Mesenchymal stem cell (in vitro differentiated cells and primary cell): ENCODE measurements at regions not wholly inside any gene's neighbourhood (a gene's known extent, or its start where the extent isn't known, plus 50 kb on each side); places are given as distances from the start of the nearest gene placed in this dataset.

ENCODE experiments used
- DNase-seq: peaks from one replicate; pipeline ENCODE4 v3.0.0-alpha.2; 2013
- H2AFZ ChIP-seq: one replicate; pipeline ENCODE4 v1.6.1; 2013; ENCODE audit warnings: low read depth, mild to moderate bottlenecking, control low read depth, inconsistent platforms, low read length, moderate library complexity
- H2AK5ac ChIP-seq: 2 replicates; pipeline ENCODE4 v1.6.1; 2013; ENCODE audit warnings: low read length, moderate library complexity, mild to moderate bottlenecking, inconsistent platforms; ENCODE audit not compliant: severe bottlenecking
- H2BK120ac ChIP-seq: one replicate; pipeline ENCODE4 v1.6.1; 2013; ENCODE audit warnings: low read depth, mild to moderate bottlenecking, inconsistent platforms, low read length, moderate library complexity
- H2BK12ac ChIP-seq, 2 experiments: one replicate each; pipeline ENCODE4 v1.6.1; 2013; ENCODE audit warnings: inconsistent platforms in 2 of 2, low read length in 2 of 2, mild to moderate bottlenecking in 2 of 2, moderate library complexity in 2 of 2, control low read depth in 1 of 2
- H2BK15ac ChIP-seq: one replicate; pipeline ENCODE4 v1.6.1; 2013; ENCODE audit warnings: mild to moderate bottlenecking, low read depth, inconsistent platforms; ENCODE audit not compliant: poor library complexity, severe bottlenecking
- H2BK5ac ChIP-seq: 2 replicates; pipeline ENCODE4 v1.6.1; 2013; ENCODE audit warnings: low read depth, mild to moderate bottlenecking, low read length, control low read depth, inconsistent platforms; ENCODE audit not compliant: poor library complexity, severe bottlenecking
- H3K14ac ChIP-seq, 2 experiments: one replicate each; pipeline ENCODE4 v1.6.1; 2013; ENCODE audit warnings: inconsistent platforms in 2 of 2, low read length in 2 of 2, control low read depth in 1 of 2, mild to moderate bottlenecking in 1 of 2, moderate library complexity in 1 of 2
- H3K18ac ChIP-seq, 2 experiments: one replicate each; pipeline ENCODE4 v1.6.1; 2013; ENCODE audit warnings: inconsistent platforms in 2 of 2, low read length in 2 of 2, control low read depth in 1 of 2, low read depth in 1 of 2, mild to moderate bottlenecking in 1 of 2
- H3K23ac ChIP-seq, 2 experiments: one replicate each; pipeline ENCODE4 v1.6.1; 2013; ENCODE audit warnings: inconsistent platforms in 2 of 2, low read length in 2 of 2, mild to moderate bottlenecking in 2 of 2, moderate library complexity in 2 of 2, control low read depth in 1 of 2
- H3K27ac ChIP-seq: 2 replicates; pipeline ENCODE4 v1.5.1; 2013; ENCODE audit warnings: mild to moderate bottlenecking, moderate library complexity, low read length, control low read depth, inconsistent platforms; ENCODE audit not compliant: poor library complexity, severe bottlenecking
- H3K27me3 ChIP-seq, 2 experiments: 2 replicates each; pipeline versions ENCODE4 v1.6.1 to v1.7.0; 2013; ENCODE audit warnings: low read length in 2 of 2, mild to moderate bottlenecking in 2 of 2, moderate library complexity in 2 of 2, control low read depth in 1 of 2, inconsistent platforms in 1 of 2; ENCODE audit not compliant: control insufficient read depth in 1 of 2, insufficient read depth in 1 of 2
- H3K36me3 ChIP-seq, 2 experiments: 2 replicates each; pipeline versions ENCODE4 v1.6.1 to v1.7.0; 2013; ENCODE audit warnings: low read length in 2 of 2, control low read depth in 1 of 2, inconsistent platforms in 1 of 2, low read depth in 1 of 2, mild to moderate bottlenecking in 1 of 2; ENCODE audit not compliant: insufficient read depth in 2 of 2, control insufficient read depth in 1 of 2
- H3K4ac ChIP-seq, 2 experiments: one replicate each; pipeline ENCODE4 v1.6.1; 2013; ENCODE audit warnings: inconsistent platforms in 2 of 2, low read length in 2 of 2, mild to moderate bottlenecking in 2 of 2, moderate library complexity in 2 of 2, control low read depth in 1 of 2, low read depth in 1 of 2
- H3K4me1 ChIP-seq: 2 replicates; pipeline ENCODE4 v1.6.1; 2013; ENCODE audit warnings: low read depth, low read length, control low read depth; ENCODE audit not compliant: control insufficient read depth, insufficient read depth
- H3K4me2 ChIP-seq: 2 replicates; pipeline ENCODE4 v1.6.1; 2013; ENCODE audit warnings: low read length, mild to moderate bottlenecking, inconsistent platforms; ENCODE audit not compliant: poor library complexity, severe bottlenecking
- H3K4me3 ChIP-seq, 2 experiments: 2 replicates each; pipeline versions ENCODE4 v1.5.1 to v1.7.0; 2013; ENCODE audit warnings: low read length in 2 of 2, mild to moderate bottlenecking in 2 of 2, control low read depth in 1 of 2, low read depth in 1 of 2; ENCODE audit not compliant: insufficient read depth in 1 of 2
- H3K79me1 ChIP-seq: replicated peaks from 2 replicates; pipeline ENCODE4 v1.6.1; 2013; ENCODE audit warnings: mild to moderate bottlenecking, control low read depth, low read length, inconsistent platforms; ENCODE audit not compliant: poor library complexity, severe bottlenecking
- H3K9ac ChIP-seq: 2 replicates; pipeline ENCODE4 v1.7.0; 2013; ENCODE audit warnings: mild to moderate bottlenecking, low read length, moderate library complexity
- H3K9me3 ChIP-seq: 2 replicates; pipeline ENCODE4 v1.7.0; 2013; ENCODE audit warnings: mild to moderate bottlenecking, low read length; ENCODE audit not compliant: control insufficient read depth
- H4K8ac ChIP-seq: one replicate; pipeline ENCODE4 v1.6.1; 2013; ENCODE audit warnings: inconsistent platforms, mild to moderate bottlenecking, low read length, moderate library complexity
- H4K91ac ChIP-seq: one replicate; pipeline ENCODE4 v1.6.1; 2013; ENCODE audit warnings: mild to moderate bottlenecking, low read length, inconsistent platforms
- WGBS: methylation state at CpG from one replicate; pipeline ENCODE4 v1.1.7; 2013; ENCODE audit warnings: mixed read lengths; 5-methylcytosine and 5-hydroxymethylcytosine counted together

DNA sequence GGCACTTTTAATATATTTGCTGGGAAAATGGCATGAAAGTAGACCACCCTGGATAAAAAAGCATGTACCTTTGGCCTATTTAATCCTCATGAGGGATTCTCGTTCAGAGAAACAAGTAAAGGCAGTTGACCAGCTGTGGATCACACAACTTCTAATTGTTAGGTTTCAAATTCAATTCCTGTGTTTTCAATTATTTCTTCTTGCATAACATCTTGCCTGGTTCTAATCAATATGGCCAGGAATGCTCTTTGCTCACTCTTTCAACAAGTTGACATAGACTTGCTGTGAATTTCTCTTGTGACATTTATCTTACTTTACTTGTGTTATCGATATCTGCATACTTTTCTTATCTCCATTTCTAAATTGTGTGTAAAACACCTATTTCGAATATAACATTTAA is 211.8 kb downstream of the SLC7A11 start:
- WGBS, result 93% methylated on average over 3 of the region's 3 CpGs
- no peak overlapping the region for H2AFZ ChIP-seq

DNA sequence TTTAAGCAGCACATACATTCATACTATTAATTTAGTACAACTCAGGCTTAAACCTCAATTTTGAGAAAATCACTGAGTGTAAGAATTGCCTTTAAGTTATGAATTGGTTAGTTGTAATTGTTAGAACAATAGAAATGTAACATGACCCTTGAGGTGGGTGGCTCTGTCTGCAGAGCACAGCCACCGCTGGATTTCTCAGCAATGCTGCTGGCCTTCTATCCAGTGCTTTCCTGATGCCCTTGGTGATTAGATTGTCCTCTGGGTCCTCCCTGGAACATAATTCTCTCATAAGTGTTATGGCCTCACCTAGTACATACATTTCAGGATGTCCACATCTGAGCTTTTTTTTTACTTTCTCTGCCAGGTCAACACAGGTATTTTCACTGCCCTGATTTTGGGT is 213.2 kb downstream of the SLC7A11 start:
- Histone ChIP-seq H4K8ac (no peak overlapping the region), H2BK120ac (no peak overlapping the region), H3K14ac (no peak overlapping the region), H3K9ac (no peak overlapping the region), H2BK15ac (no peak overlapping the region), H3K27me3 (no peaks in the 10 kb centered on the region), H3K4me3 (no peak overlapping the region), H3K4ac (no peak overlapping the region), H3K79me1 (no peaks in the 10 kb centered on the region), H2BK5ac (no peak overlapping the region), H3K23ac (no peak overlapping the region), H4K91ac (no peak overlapping the region), H2AFZ (no peak overlapping the region), H2BK12ac (no peak overlapping the region), H3K4me2 (no peak overlapping the region), H2AK5ac (no peak overlapping the region), H3K36me3 (no peaks in the 10 kb centered on the region), H3K4me1 (no peaks in the 10 kb centered on the region), H3K9me3 (no peaks in the 10 kb centered on the region), H3K27ac (no peak overlapping the region), H3K18ac (no peak overlapping the region)
- WGBS, result 58% methylated on average over 1 of the region's 1 CpG
- DNase-seq, result no peak

More for the DNA sequence above, 211.8 kb downstream of the SLC7A11 start:
- H3K27ac ChIP-seq, result no peak overlapping the region
- H2BK15ac ChIP-seq, result no peak overlapping the region
- H3K4me3 ChIP-seq, result no peak overlapping the region
- no peak overlapping the region for H2BK12ac ChIP-seq
- DNase-seq, result no peak
- H3K4ac ChIP-seq, result no peak overlapping the region
- no peaks in the 10 kb centered on the region for H3K4me1 ChIP-seq
- no peak overlapping the region for H4K91ac ChIP-seq
- no peaks in the 10 kb centered on the region for H3K36me3 ChIP-seq
- H3K27me3 ChIP-seq, result no peaks in the 10 kb centered on the region
- no peak overlapping the region for H4K8ac ChIP-seq
- no peaks in the 10 kb centered on the region for H3K9me3 ChIP-seq
- H2AK5ac ChIP-seq, result no peak overlapping the region
- no peak overlapping the region for H3K9ac ChIP-seq
- no peak overlapping the region for H3K23ac ChIP-seq
- H2BK120ac ChIP-seq, result no peak overlapping the region
- no peak overlapping the region for H3K14ac ChIP-seq
- H3K4me2 ChIP-seq, result no peak overlapping the region
- no peak overlapping the region for H2BK5ac ChIP-seq
- H3K79me1 ChIP-seq, result no peaks in the 10 kb centered on the region
- no peak overlapping the region for H3K18ac ChIP-seq

DNA sequence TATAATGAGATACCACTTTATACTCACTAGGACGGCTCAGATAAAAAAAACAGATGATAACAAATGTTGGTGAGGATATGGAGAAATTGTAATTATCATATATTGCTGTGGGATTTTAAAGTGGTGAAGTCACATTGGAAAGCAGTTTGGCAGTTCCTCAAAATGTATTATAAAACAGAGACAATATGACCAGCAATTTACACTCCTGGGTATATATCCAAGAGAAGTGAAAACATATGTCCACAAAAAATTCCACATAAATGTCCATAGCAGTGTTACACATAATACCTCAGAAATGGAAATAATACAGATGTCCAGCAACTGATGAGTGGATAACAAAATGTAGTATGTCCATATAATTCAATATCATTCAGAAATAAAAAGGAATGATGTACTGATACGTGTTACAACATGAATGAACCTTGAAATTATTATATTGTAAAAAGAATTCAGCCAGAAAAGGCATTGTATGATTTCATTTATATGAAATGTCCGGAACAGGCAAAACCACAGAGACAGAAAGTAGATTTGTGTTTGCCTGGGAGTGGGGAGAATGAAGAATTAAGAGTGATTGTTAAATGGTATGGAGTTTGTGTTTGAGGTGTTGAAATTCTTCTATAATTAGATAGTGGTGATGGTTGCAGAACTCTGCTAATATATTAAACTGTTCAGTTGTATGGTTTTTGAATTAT is 220.9 kb downstream of the SLC7A11 start:
- Histone ChIP-seq H2BK5ac (no peak overlapping the region), H3K4ac (no peak overlapping the region), H3K27ac (no peak overlapping the region), H2BK15ac (no peak overlapping the region), H2BK12ac (no peak overlapping the region), H2AK5ac (no peak overlapping the region), H3K79me1 (no peaks in the 10 kb centered on the region), H2BK120ac (no peak overlapping the region), H3K9ac (no peak overlapping the region), H3K4me1 (no peaks in the 10 kb centered on the region), H3K9me3 (no peaks in the 10 kb centered on the region), H3K36me3 (no peaks in the 10 kb centered on the region), H3K27me3 (no peaks in the 10 kb centered on the region), H3K4me2 (no peak overlapping the region), H4K91ac (no peak overlapping the region), H3K23ac (no peak overlapping the region), H3K18ac (no peak overlapping the region), H4K8ac (no peak overlapping the region), H3K4me3 (no peak overlapping the region), H3K14ac (no peak overlapping the region), H2AFZ (no peak overlapping the region)
- WGBS, result 0% methylated on average over 1 of the region's 3 CpGs
- no peak for DNase-seq

DNA sequence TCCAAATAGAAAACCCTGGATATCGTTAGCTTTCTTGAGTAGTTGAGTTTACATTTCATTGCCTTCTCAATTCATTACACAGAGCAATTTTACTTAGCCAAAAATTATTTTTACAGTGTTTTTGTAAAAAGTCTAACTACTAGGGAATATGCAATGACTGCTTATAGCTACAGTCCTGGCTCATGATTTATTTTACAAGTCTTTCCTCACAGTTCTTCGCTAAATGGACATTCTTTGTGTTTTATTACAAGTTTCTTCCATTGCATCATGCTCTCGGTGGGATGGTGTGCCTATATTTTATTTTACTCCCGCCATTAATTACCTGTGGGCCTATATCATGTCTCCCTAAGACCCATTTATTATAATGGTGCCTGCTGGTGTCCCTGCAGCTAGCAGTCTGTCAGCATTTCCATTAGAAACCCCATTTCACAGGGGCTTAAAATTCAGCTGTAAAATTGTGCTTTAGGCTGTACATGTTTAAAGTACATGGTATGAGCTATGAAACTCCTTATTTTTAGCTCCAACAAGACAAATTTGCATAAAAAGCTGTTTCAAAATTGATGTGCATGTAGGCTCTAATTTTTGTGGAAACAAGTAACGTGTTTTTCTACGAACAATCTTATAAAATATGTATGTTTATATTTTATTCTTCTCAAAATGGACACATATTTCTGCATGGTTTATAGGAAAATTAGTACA is 227.4 kb downstream of the SLC7A11 start:
- H3K4ac ChIP-seq, result no peak overlapping the region
- 88% methylated on average over 4 of the region's 6 CpGs for WGBS
- no peak overlapping the region for H4K8ac ChIP-seq
- no peak overlapping the region for H4K91ac ChIP-seq
- H3K27ac ChIP-seq, result no peak overlapping the region
- H3K18ac ChIP-seq, result no peak overlapping the region
- H2BK12ac ChIP-seq, result no peak overlapping the region
- H3K4me1 ChIP-seq, result no peaks in the 10 kb centered on the region
- no peaks in the 10 kb centered on the region for H3K36me3 ChIP-seq
- H3K4me2 ChIP-seq, result no peak overlapping the region
- H3K23ac ChIP-seq, result no peak overlapping the region
- no peak overlapping the region for H3K4me3 ChIP-seq
- no peaks in the 10 kb centered on the region for H3K9me3 ChIP-seq
- no peak for DNase-seq
- H3K14ac ChIP-seq, result no peak overlapping the region
- H2BK15ac ChIP-seq, result no peak overlapping the region
- no peak overlapping the region for H2AK5ac ChIP-seq
- H3K9ac ChIP-seq, result no peak overlapping the region
- no peak overlapping the region for H2AFZ ChIP-seq
- no peak overlapping the region for H2BK120ac ChIP-seq
- H3K27me3 ChIP-seq, result no peaks in the 10 kb centered on the region
- no peak overlapping the region for H2BK5ac ChIP-seq
- H3K79me1 ChIP-seq, result no peaks in the 10 kb centered on the region
